Upper lobe of right lung (tissue), 1 donor: ENCODE measurements at regions not wholly inside any gene's neighbourhood (a gene's known extent, or its start where the extent isn't known, plus 50 kb on each side); places are given as distances from the start of the nearest gene placed in this dataset.
"Not testable (repeated sequence)": the region's sequence is repeated elsewhere in the genome, so short reads cannot be mapped to it uniquely, and the experiment has no call there.

Experiments used
- ATAC-seq: fragments of 200-7000 bp; cut with Tn5 transposase; one replicate; pipeline ENCODE4 v1.9.1; 2020; ENCODE audit warnings: mild to moderate bottlenecking, moderate library complexity
- DNase-seq: peaks from one replicate; pipeline ENCODE4 v3.0.0-alpha.2; 2020
- H3K27ac ChIP-seq: fragments of 200-600 bp; one replicate; pipeline ENCODE4 v1.8.0; 2022
- H3K27me3 ChIP-seq: fragments of 200-600 bp; one replicate; pipeline ENCODE4 v1.8.0; 2022; ENCODE audit warnings: mild to moderate bottlenecking
- H3K36me3 ChIP-seq: fragments of 200-600 bp; one replicate; pipeline ENCODE4 v1.8.0; 2022
- H3K4me1 ChIP-seq: fragments of 200-600 bp; one replicate; pipeline ENCODE4 v1.8.0; 2022
- H3K4me3 ChIP-seq: fragments of 200-600 bp; one replicate; pipeline ENCODE4 v1.8.0; 2022; ENCODE audit warnings: mild to moderate bottlenecking
- H3K9me3 ChIP-seq: fragments of 200-600 bp; one replicate; pipeline ENCODE4 v1.8.0; 2022
- CTCF ChIP-seq: fragments of 200-600 bp; IDR thresholded peaks from one replicate; pipeline ENCODE4 v1.8.0; 2022; ENCODE audit warnings: antibody characterized with exemption
- intact Hi-C: fragments of 100-400 bp; cut with DNase I; formaldehyde crosslinking; loops from one replicate; pipeline ENCODE4 v1.11.0; 2022
- donor health status: DM: no; HTN: yes; CAD: no; lungs with severe emphysema.

DNA sequence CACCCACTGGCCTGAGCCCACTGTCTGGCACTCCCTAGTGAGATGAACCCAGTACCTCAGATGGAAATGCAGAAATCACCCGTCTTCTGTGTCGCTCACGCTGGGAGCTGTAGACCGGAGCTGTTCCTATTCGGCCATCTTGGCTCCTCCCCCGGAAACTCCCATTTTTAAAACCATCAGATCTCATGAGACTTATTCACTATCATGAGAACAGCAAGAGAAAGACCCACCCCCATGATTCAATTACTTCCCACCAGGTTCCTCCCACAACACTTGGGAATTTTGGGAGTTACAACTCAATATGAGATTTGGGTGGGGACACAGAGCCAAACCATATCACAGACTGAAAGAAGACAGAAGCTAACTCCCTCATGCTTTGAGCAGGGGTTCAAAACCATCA lies 134.5 kb downstream of the SLC39A8 start:
- DNase-seq, H3K36me3 ChIP-seq, H3K4me1 ChIP-seq, H3K4me3 ChIP-seq, ATAC-seq, intact Hi-C loops, H3K9me3 ChIP-seq, H3K27me3 ChIP-seq, H3K27ac ChIP-seq: not testable (repeated sequence)

DNA sequence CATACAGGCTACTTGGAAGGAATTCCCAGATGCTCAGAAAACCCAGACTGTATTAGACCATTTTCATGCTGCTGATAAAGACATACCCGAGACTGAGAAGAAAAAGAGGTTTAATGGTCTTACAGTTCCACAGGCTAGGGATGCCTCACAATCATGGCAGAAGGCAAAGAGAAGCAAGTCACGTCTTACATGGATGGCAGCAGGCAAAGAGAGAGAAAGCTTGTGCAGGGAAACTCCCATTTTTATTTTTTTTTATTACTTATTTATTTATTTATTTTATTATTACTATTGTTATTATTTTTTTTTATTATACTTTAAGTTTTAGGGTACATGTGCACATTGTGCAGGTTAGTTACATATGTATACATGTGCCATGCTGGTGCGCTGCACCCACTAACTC lies 140.6 kb downstream of the SLC39A8 start:
- H3K4me1 ChIP-seq, H3K4me3 ChIP-seq, H3K36me3 ChIP-seq, ATAC-seq, DNase-seq, intact Hi-C loops, H3K27ac ChIP-seq, H3K9me3 ChIP-seq, H3K27me3 ChIP-seq: not testable (repeated sequence)

DNA sequence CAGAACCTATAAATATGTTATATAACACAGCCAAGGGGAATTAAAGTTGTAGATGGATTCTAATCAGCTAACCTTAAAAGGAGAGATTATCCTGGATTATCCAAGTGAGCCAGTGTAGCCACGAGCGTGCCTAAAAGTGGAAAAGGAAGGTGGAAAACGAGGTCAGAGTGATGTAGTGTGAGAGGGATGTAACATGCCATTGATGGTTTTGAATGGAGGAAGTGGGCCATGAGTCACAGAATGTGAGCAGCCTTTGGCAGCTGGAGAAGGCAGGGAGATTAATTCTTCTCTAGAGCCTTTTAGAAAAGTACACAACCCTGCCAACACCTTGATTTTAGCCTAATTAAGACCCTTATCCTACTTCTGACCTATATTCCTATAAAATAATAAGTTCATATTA lies 149.1 kb downstream of the SLC39A8 start:
- ATAC-seq (no peak), DNase-seq (no peak)
- no peak overlapping the region for H3K27ac ChIP-seq
- no peak for TF ChIP-seq CTCF
- intact Hi-C loops, result no loop called here
- no peaks in the 10 kb centered on the region for H3K27me3 ChIP-seq
- H3K4me1 ChIP-seq, result no peaks in the 10 kb centered on the region
- no peaks in the 10 kb centered on the region for H3K36me3 ChIP-seq
- H3K9me3 ChIP-seq, result no peaks in the 10 kb centered on the region
- H3K4me3 ChIP-seq, result no peak overlapping the region

DNA sequence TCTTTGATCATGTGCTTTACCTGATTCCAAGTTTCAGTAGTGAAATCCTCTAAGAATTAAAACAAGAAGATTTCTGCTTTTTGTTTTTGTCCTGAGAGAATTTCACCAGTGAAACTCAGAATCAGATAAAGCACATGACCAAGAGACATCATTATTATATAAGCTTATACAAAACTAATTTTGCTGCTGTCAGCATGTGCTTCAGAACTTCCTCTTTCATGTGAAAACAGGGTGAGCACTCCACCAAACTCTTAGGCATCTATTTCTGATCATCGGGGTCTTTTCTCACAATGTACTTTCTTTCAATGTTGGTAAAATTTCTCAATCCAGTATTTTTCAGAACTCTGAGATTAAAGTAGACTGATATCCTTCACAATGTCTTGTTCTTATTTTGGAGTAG lies 152.1 kb downstream of the SLC39A8 start:
- Histone ChIP-seq H3K4me1 (no peaks in the 10 kb centered on the region), H3K9me3 (no peaks in the 10 kb centered on the region), H3K27ac (no peak overlapping the region), H3K27me3 (no peaks in the 10 kb centered on the region), H3K4me3 (no peak overlapping the region), H3K36me3 (no peaks in the 10 kb centered on the region)
- TF ChIP-seq CTCF, result no peak
- ATAC-seq (no peak), DNase-seq (no peak)
- intact Hi-C loops, result no loop called here

DNA sequence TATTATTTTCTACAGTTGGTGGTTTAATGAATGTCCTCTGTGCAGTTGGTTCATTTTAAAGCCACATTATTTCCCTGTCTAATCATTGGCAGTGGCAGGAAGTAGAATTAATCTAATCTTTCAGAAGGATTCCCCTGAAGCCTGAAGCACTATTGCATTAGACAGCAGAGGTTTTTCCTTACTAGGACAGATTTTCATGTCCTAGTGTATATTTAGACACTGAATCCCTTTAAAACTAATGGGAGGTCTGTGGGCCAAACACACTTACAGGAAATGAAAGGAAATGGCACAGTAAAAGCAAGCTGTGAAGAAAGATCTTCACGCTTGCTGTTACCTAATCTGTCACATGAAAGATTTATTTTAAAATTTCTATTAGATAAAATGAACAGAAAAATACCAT lies 165.2 kb downstream of the SLC39A8 start:
- H3K36me3 ChIP-seq, result no peaks in the 10 kb centered on the region
- no peak overlapping the region for H3K27ac ChIP-seq
- ATAC-seq (no peak), DNase-seq (no peak)
- H3K4me3 ChIP-seq, result no peak overlapping the region
- intact Hi-C loops, result no loop called here
- H3K4me1 ChIP-seq, result no peaks in the 10 kb centered on the region
- H3K9me3 ChIP-seq, result no peaks in the 10 kb centered on the region
- TF ChIP-seq CTCF, result no peak
- H3K27me3 ChIP-seq, result no peaks in the 10 kb centered on the region

- H3K27ac ChIP-seq, result no peak overlapping the region
- intact Hi-C loops, result no loop called here
- H3K4me3 ChIP-seq, result no peak overlapping the region
- H3K36me3 ChIP-seq, result no peaks in the 10 kb centered on the region
- H3K27me3 ChIP-seq, result no peaks in the 10 kb centered on the region
- H3K9me3 ChIP-seq, result no peaks in the 10 kb centered on the region
- TF ChIP-seq CTCF, result no peak
- H3K4me1 ChIP-seq, result no peaks in the 10 kb centered on the region
- ATAC-seq, result no peak
- DNase-seq, result no peak
Measured at GRCh38 chr4:102174719-102175189, 170.5 kb downstream of the SLC39A8 start.

DNA sequence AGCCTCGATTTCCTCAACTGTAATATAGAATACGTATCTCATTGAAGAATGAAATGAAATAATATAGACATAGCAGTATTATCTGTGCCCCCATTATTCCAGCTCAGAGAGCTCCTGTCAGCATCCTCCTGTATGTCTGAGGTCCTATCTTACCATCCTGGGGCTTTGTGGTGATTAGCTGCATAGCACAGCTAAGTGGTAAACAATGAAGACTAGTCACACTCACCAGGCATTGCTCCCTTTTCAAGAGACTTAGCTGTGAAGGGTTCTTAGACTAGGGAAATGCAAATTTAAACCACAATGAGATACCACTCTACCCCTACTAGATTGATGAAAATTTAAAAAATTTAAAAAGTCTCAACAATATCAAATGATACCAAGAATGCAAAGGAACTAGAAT lies 172.9 kb downstream of the SLC39A8 start:
- H3K27ac ChIP-seq, result no peak overlapping the region
- H3K4me3 ChIP-seq, result no peak overlapping the region
- no peaks in the 10 kb centered on the region for H3K27me3 ChIP-seq
- H3K9me3 ChIP-seq, result no peaks in the 10 kb centered on the region
- H3K36me3 ChIP-seq, result no peaks in the 10 kb centered on the region
- intact Hi-C loops, result no loop called here
- TF ChIP-seq CTCF, result no peak
- ATAC-seq, result no peak
- no peak for DNase-seq
- H3K4me1 ChIP-seq, result no peaks in the 10 kb centered on the region
